B cell (primary cell): ENCODE measurements at regions not wholly inside any gene's neighbourhood (a gene's known extent, or its start where the extent isn't known, plus 50 kb on each side); places are given as distances from the start of the nearest gene placed in this dataset.

ENCODE experiments used
- ATAC-seq: fragments of 200-7000 bp; cut with Tn5 transposase; one replicate; pipeline ENCODE4 v1.10.0; 2021; ENCODE audit warnings: low read depth, mild to moderate bottlenecking, moderate number of reproducible peaks, moderate library complexity
- CTCF ChIA-PET: fragments of 350-600 bp; sonication (Branson Sonifier 250); formaldehyde crosslinking; loops from one replicate; lab custom pipeline; 2021; ENCODE audit warnings: antibody characterized with exemption, inconsistent platforms; lab: Charles Lee
- POLR2A ChIA-PET: fragments of 350-600 bp; sonication (Branson Sonifier 250); formaldehyde crosslinking; loops from one replicate; lab custom pipeline; 2021; ENCODE audit warnings: antibody characterized with exemption; lab: Charles Lee
- DNase-seq: peaks from one replicate; pipeline ENCODE4 v3.0.0; 2013
- H2AFZ ChIP-seq: 2 replicates; pipeline ENCODE4 v1.6.1; 2012; ENCODE audit warnings: mild to moderate bottlenecking, low read depth, low read length; ENCODE audit not compliant: insufficient read depth, poor library complexity, severe bottlenecking
- H3K27ac ChIP-seq, 2 donors: 1 replicate in 1 of 2; 2 replicates in 1 of 2; pipeline ENCODE4 v1.5.1; 2012 to 2013; ENCODE audit warnings: low read length in 2 of 2, mild to moderate bottlenecking in 2 of 2, moderate library complexity in 1 of 2
- H3K27me3 ChIP-seq, 4 experiments: fragments of 200-600 bp in 1 of 4; sonication (generic) in 1 of 4; replicated peaks in 1 of 4; 1 replicate in 2 of 4; 2 replicates in 2 of 4; pipeline versions ENCODE4 v1.6.1 to v1.7.0; 2013 to 2016; ENCODE audit warnings: low read length in 3 of 4, mild to moderate bottlenecking in 2 of 4, mixed read lengths in 1 of 4, moderate library complexity in 1 of 4; ENCODE audit not compliant: insufficient read depth in 4 of 4, control insufficient read depth in 3 of 4; ENCODE audit errors: control extremely low read depth in 1 of 4
- H3K36me3 ChIP-seq, 2 experiments: replicated peaks in 1 of 2; 1 replicate in 1 of 2; 2 replicates in 1 of 2; pipeline versions ENCODE4 v1.6.1 to v1.7.1; 2013; ENCODE audit warnings: low read length in 1 of 2; ENCODE audit not compliant: insufficient read depth in 2 of 2, control insufficient read depth in 1 of 2; ENCODE audit errors: control extremely low read depth in 1 of 2, extremely low read depth in 1 of 2
- H3K4me1 ChIP-seq, 2 donors: fragments of 200-600 bp in 1 of 2; sonication (generic) in 1 of 2; 1 replicate in 1 of 2; 2 replicates in 1 of 2; pipeline versions ENCODE4 v1.5.1 to v1.6.1; 2013 to 2017; ENCODE audit warnings: low read length in 2 of 2; ENCODE audit not compliant: control insufficient read depth in 2 of 2, insufficient read depth in 2 of 2
- H3K4me2 ChIP-seq: replicated peaks from 2 replicates; pipeline ENCODE3; 2012; ENCODE audit warnings: mild to moderate bottlenecking, low read depth, low read length; ENCODE audit not compliant: poor library complexity, severe bottlenecking
- H3K4me3 ChIP-seq, 5 experiments: fragments of 200-600 bp in 1 of 5; sonication (generic) in 1 of 5; 1 replicate in 3 of 5; 2 replicates in 2 of 5; pipeline versions ENCODE4 v1.5.1 to v1.7.0; 2011 to 2016; ENCODE audit warnings: low read length in 4 of 5, mild to moderate bottlenecking in 4 of 5, low read depth in 2 of 5, control low read depth in 1 of 5, moderate library complexity in 1 of 5; ENCODE audit not compliant: insufficient read depth in 1 of 5; ENCODE audit errors: control extremely low read depth in 1 of 5, extremely low read depth in 1 of 5
- H3K79me2 ChIP-seq: fragments of 200-600 bp; sonication (generic); one replicate; pipeline ENCODE4 v1.6.0; 2016; ENCODE audit warnings: low read length; ENCODE audit not compliant: control insufficient read depth, insufficient read depth
- H3K9ac ChIP-seq: fragments of 200-600 bp; sonication (generic); 2 replicates; pipeline ENCODE4 v1.6.1; 2017; ENCODE audit warnings: mild to moderate bottlenecking, low read length, moderate library complexity
- H3K9me3 ChIP-seq, 3 donors: one replicate each; pipeline versions ENCODE4 v1.6.1 to v1.7.1; 2013; ENCODE audit warnings: low read length in 2 of 3; ENCODE audit not compliant: control insufficient read depth in 2 of 3, insufficient read depth in 1 of 3; ENCODE audit errors: control extremely low read depth in 1 of 3
- H4K20me1 ChIP-seq: 2 replicates; pipeline ENCODE4 v1.6.0; 2012; ENCODE audit warnings: mild to moderate bottlenecking, low read length; ENCODE audit not compliant: insufficient read depth, control insufficient read depth, poor library complexity, severe bottlenecking
- H3K27ac Mint-ChIP-seq: one replicate; pipeline ENCODE4 v1.8.0; 2021; ENCODE audit warnings: mixed read lengths
- H3K27me3 Mint-ChIP-seq: one replicate; pipeline ENCODE4 v1.8.0; 2021; ENCODE audit warnings: mixed read lengths
- H3K4me1 Mint-ChIP-seq: one replicate; pipeline ENCODE4 v1.8.0; 2021; ENCODE audit warnings: mixed read lengths
- H3K4me3 Mint-ChIP-seq: one replicate; pipeline ENCODE4 v1.8.0; 2021; ENCODE audit warnings: mixed read lengths
- H3K9me3 Mint-ChIP-seq: one replicate; pipeline ENCODE4 v1.8.0; 2022; ENCODE audit warnings: mixed read lengths; ENCODE audit not compliant: insufficient read depth
- CTCF ChIP-seq: fragments of 200-600 bp; IDR thresholded peaks from one replicate; pipeline ENCODE4 v1.8.0; 2022; ENCODE audit warnings: antibody characterized with exemption, mild to moderate bottlenecking
- EZH2 ChIP-seq: IDR thresholded peaks from 2 replicates; pipeline ENCODE4 v1.6.1; 2012; ENCODE audit warnings: borderline replicate concordance, low read depth, mild to moderate bottlenecking, moderate library complexity, low read length; ENCODE audit not compliant: insufficient read depth, poor library complexity, severe bottlenecking
- WGBS: methylation state at CpG from one replicate; pipeline ENCODE4 v1.1.5; 2013; ENCODE audit warnings: missing lambda C conversion rate; ENCODE audit not compliant: insufficient coverage; 5-methylcytosine and 5-hydroxymethylcytosine counted together
- intact Hi-C: fragments of 100-400 bp; cut with micrococcal nuclease; formaldehyde crosslinking; loops from one replicate; pipeline ENCODE4 v1.10.0; 2022

- H2AFZ ChIP-seq, result no peak overlapping the region
- H3K9me3 Mint-ChIP-seq, result no peaks in the 10 kb centered on the region
- H3K9ac ChIP-seq, result no peak overlapping the region
- ChIA-PET CTCF (no interaction called here), POLR2A (no interaction called here)
- no peaks in the 10 kb centered on the region for H3K9me3 ChIP-seq
- no peak overlapping the region for H3K4me2 ChIP-seq
- no peaks in the 10 kb centered on the region for H3K79me2 ChIP-seq
- H3K27ac ChIP-seq, result no peak overlapping the region
- H3K36me3 ChIP-seq, result no peaks in the 10 kb centered on the region
- H4K20me1 ChIP-seq, result no peaks in the 10 kb centered on the region
- H3K27me3 ChIP-seq, result no peaks in the 10 kb centered on the region
- TF ChIP-seq CTCF, result no peak
- no peak for TF ChIP-seq EZH2
- H3K27ac Mint-ChIP-seq, result no peak overlapping the region
- H3K4me1 ChIP-seq, result no peaks in the 10 kb centered on the region
- peaks cover 4% of the 10 kb centered on the region for H3K27me3 Mint-ChIP-seq
- DNase-seq (no peak), ATAC-seq (no peak)
- intact Hi-C loops, result no loop called here
- WGBS, result 97% methylated on average over 3 of the region's 8 CpGs
- no peak overlapping the region for H3K4me3 Mint-ChIP-seq
- H3K4me1 Mint-ChIP-seq, result no peaks in the 10 kb centered on the region
- H3K4me3 ChIP-seq, result no peak overlapping the region
Observed at GRCh38 chr20:40438161-40438830, 250.7 kb downstream of the MAFB start.

- WGBS, result 100% methylated on average over 1 of the region's 1 CpG
- Histone ChIP-seq H3K4me1 (no peaks in the 10 kb centered on the region), H3K4me3 (no peak overlapping the region), H3K9ac (no peak overlapping the region), H3K36me3 (no peaks in the 10 kb centered on the region), H3K9me3 (no peaks in the 10 kb centered on the region), H3K27ac (no peak overlapping the region), H4K20me1 (no peaks in the 10 kb centered on the region), H3K27me3 (no peaks in the 10 kb centered on the region), H3K79me2 (no peaks in the 10 kb centered on the region), H2AFZ (no peak overlapping the region), H3K4me2 (no peak overlapping the region)
- no peak for DNase-seq
- Mint-ChIP-seq H3K4me3 (no peak overlapping the region), H3K4me1 (no peaks in the 10 kb centered on the region), H3K9me3 (no peaks in the 10 kb centered on the region), H3K27ac (no peak overlapping the region), H3K27me3 (peaks cover 4% of the 10 kb centered on the region)
- TF ChIP-seq CTCF, result no peak
- no peak for TF ChIP-seq EZH2
- CTCF ChIA-PET, result no interaction called here
- POLR2A ChIA-PET, result no interaction called here
- intact Hi-C loops, result no loop called here
- no peak for ATAC-seq
Observed at GRCh38 chr20:40436011-40436410, 253.0 kb downstream of the MAFB start.
